ENCODE measurements at regions not wholly inside any gene's neighbourhood (a gene's known extent, or its start where the extent isn't known, plus 50 kb on each side); places are given as distances from the start of the nearest gene placed in this dataset.
"Not testable (repeated sequence)": the region's sequence is repeated elsewhere in the genome, so short reads cannot be mapped to it uniquely, and the experiment has no call there.

- TF ChIP-seq, protein P1, sequence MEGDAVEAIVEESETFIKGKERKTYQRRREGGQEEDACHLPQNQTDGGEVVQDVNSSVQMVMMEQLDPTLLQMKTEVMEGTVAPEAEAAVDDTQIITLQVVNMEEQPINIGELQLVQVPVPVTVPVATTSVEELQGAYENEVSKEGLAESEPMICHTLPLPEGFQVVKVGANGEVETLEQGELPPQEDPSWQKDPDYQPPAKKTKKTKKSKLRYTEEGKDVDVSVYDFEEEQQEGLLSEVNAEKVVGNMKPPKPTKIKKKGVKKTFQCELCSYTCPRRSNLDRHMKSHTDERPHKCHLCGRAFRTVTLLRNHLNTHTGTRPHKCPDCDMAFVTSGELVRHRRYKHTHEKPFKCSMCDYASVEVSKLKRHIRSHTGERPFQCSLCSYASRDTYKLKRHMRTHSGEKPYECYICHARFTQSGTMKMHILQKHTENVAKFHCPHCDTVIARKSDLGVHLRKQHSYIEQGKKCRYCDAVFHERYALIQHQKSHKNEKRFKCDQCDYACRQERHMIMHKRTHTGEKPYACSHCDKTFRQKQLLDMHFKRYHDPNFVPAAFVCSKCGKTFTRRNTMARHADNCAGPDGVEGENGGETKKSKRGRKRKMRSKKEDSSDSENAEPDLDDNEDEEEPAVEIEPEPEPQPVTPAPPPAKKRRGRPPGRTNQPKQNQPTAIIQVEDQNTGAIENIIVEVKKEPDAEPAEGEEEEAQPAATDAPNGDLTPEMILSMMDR (conservative IDR thresholded peaks at IDR 0.05; ENCODE audit: low read depth, low read length) = no peak
- no peak overlapping the region for H3K4me3 ChIP-seq (ENCODE audit: low read length)
- no peak for DNase-seq (ENCODE audit: low read depth)
Measured at GRCh38 chr4:186414390-186414789, 141.0 kb downstream of the MTNR1A start.

GRCh38 chr4:186405957-186406356 lies 140.0 kb downstream of the F11 start:
- H3K4me3 ChIP-seq (ENCODE audit: low read length) = no peak overlapping the region
- no peak for DNase-seq (ENCODE audit: low read depth)
- TF ChIP-seq, protein P1 (conservative IDR thresholded peaks at IDR 0.05; ENCODE audit: low read depth, low read length) = no peak

- no peak for DNase-seq (ENCODE audit: low read depth)
- no peak overlapping the region for H3K4me3 ChIP-seq (ENCODE audit: low read length)
- TF ChIP-seq, protein P1 (conservative IDR thresholded peaks at IDR 0.05; ENCODE audit: low read depth, low read length) = no peak
Measured at GRCh38 chr4:186404562-186405134, 138.7 kb downstream of the F11 start.

GRCh38 chr4:186400676-186401075 lies 134.7 kb downstream of the F11 start:
- TF ChIP-seq, protein P1 (conservative IDR thresholded peaks at IDR 0.05; ENCODE audit: low read depth, low read length) = no peak
- H3K4me3 ChIP-seq (ENCODE audit: low read length) = no peak overlapping the region
- DNase-seq (ENCODE audit: low read depth) = no peak

DNA sequence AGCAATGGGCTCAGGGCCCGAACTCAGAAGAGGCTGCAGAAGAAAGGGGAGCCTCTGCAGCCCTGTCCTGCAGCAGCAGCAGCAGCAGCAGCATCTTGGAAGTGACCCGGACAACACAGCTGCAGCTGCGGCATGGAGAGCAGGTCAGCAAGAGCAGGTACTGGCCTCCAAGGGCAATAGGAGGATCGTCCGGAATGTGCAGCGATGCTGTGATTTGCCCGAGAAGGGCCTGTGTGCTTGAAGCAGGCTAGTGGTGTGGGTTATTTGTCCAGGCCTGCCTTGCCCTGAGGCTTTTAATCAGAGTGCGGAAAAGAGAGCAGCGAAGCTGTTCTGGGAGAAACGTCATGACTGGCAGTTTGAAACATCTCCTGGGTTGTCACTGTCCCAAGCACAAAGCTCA lies 126.0 kb downstream of the F11 start:
- TF ChIP-seq, protein P1 (conservative IDR thresholded peaks at IDR 0.05; ENCODE audit: low read depth, low read length) = no peak
- no peak overlapping the region for H3K4me3 ChIP-seq (ENCODE audit: low read length)
- no peak for DNase-seq (ENCODE audit: low read depth)

DNA sequence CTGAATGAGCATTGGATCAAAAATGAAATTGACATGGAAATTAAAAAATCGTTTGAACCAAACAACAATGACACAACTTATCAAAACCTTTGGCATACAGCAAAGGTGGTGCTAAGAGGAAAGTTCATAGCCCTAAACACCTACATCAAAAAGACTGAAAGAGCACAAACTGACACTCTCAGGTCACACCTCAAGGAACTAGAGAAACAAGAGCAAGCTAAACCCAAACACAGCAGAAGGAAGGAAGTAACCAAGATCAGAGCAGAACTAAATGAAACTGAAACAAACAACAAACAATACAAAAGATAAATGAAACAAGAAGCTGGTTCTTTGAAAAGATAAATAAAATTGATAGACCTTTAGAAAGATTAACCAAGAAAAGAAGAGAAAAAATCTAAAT lies 118.3 kb downstream of the F11 start:
- H3K4me3 ChIP-seq (ENCODE audit: low read length); DNase-seq (ENCODE audit: low read depth): not testable (repeated sequence)

- DNase-seq (ENCODE audit: low read depth) = no peak
Measured at GRCh38 chr4:186368281-186368680, 102.3 kb downstream of the F11 start.

More at GRCh38 chr4:186368281-186368680, 102.3 kb downstream of the F11 start:
- TF ChIP-seq, protein P1 (conservative IDR thresholded peaks at IDR 0.05; ENCODE audit: low read depth, low read length) = no peak
- H3K4me3 ChIP-seq (ENCODE audit: low read length) = no peak overlapping the region

Measured in retinal pigment epithelial cell (primary cell).